Peyer's patch (tissue), 4 donors: ENCODE measurements at regions not wholly inside any gene's neighbourhood (a gene's known extent, or its start where the extent isn't known, plus 50 kb on each side); places are given as distances from the start of the nearest gene placed in this dataset.
"Not testable (repeated sequence)": the region's sequence is repeated elsewhere in the genome, so short reads cannot be mapped to it uniquely, and the experiment has no call there.

ENCODE experiments used
- DNase-seq, 3 donors: peaks; one replicate each; pipeline ENCODE4 v3.0.0-alpha.2; 2017 to 2019
- H3K27ac ChIP-seq, 4 donors: fragments of 200-600 bp; sonication (generic); one replicate each; pipeline ENCODE4 v1.5.1; 2016 to 2019
- H3K27me3 ChIP-seq, 2 donors: fragments of 200-600 bp; sonication (generic); one replicate each; pipeline ENCODE4 v1.5.1; 2019
- H3K36me3 ChIP-seq, 3 donors: fragments of 200-600 bp; sonication (generic); one replicate each; pipeline ENCODE4 v1.5.1; 2016 to 2019
- H3K4me1 ChIP-seq, 4 donors: fragments of 200-600 bp; sonication (generic); one replicate each; pipeline ENCODE4 v1.5.1; 2016 to 2019
- H3K4me3 ChIP-seq, 4 donors: fragments of 200-600 bp; sonication (generic); 1 replicate in 3 of 4; 2 replicates in 1 of 4; pipeline ENCODE4 v1.5.1; 2016 to 2019; ENCODE audit warnings: mild to moderate bottlenecking in 1 of 4
- H3K9me3 ChIP-seq, 4 donors: fragments of 200-600 bp; sonication (generic); one replicate each; pipeline ENCODE4 v1.5.1; 2016 to 2019; ENCODE audit warnings: mild to moderate bottlenecking in 1 of 4
- POLR2A ChIP-seq, 2 donors: fragments of 450-650 bp; IDR thresholded peaks; one replicate each; pipeline ENCODE4 v1.5.1; 2017; ENCODE audit warnings: antibody characterized with exemption in 2 of 2, mild to moderate bottlenecking in 2 of 2, moderate library complexity in 2 of 2
- TF ChIP-seq, protein P1 (sequence below), 6 experiments: fragments of 450-650 bp in 4 of 6; fragments of 200-600 bp in 2 of 6; sonication (generic) in 1 of 6; IDR thresholded peaks; one replicate each; pipeline ENCODE4 v1.5.1; 2017 to 2019; ENCODE audit warnings: antibody characterized with exemption in 6 of 6, mild to moderate bottlenecking in 3 of 6, moderate library complexity in 1 of 6

DNA sequence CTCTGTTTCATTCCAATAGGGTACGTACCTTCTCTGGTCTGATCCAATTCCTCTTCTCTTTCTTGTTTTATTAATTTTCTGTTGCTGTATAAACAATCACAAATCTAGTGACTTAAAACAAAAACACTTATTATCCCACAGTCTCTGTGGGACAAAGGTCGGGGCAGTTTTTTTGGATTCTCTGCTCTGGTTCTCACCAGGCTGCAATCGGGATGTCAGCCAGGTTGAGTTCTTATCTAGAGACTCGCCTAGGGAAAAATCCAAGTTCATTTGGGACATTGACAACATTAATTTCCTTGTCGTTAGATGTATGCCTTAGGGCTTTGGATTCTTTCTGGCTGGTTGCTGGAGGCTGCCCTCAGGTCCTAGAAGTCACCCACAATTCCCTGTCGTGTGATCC, 430.5 kb upstream of the RORB start:
- no peak for DNase-seq
- no peaks in the 10 kb centered on the region for H3K36me3 ChIP-seq
- no peak overlapping the region for H3K4me3 ChIP-seq
- H3K9me3 ChIP-seq = no peaks in the 10 kb centered on the region
- H3K4me1 ChIP-seq = no peaks in the 10 kb centered on the region
- H3K27me3 ChIP-seq = no peaks in the 10 kb centered on the region
- H3K27ac ChIP-seq = no peak overlapping the region
- no peak for TF ChIP-seq POLR2A (IDR thresholded peaks at IDR 0.05)
- TF ChIP-seq, protein P1, sequence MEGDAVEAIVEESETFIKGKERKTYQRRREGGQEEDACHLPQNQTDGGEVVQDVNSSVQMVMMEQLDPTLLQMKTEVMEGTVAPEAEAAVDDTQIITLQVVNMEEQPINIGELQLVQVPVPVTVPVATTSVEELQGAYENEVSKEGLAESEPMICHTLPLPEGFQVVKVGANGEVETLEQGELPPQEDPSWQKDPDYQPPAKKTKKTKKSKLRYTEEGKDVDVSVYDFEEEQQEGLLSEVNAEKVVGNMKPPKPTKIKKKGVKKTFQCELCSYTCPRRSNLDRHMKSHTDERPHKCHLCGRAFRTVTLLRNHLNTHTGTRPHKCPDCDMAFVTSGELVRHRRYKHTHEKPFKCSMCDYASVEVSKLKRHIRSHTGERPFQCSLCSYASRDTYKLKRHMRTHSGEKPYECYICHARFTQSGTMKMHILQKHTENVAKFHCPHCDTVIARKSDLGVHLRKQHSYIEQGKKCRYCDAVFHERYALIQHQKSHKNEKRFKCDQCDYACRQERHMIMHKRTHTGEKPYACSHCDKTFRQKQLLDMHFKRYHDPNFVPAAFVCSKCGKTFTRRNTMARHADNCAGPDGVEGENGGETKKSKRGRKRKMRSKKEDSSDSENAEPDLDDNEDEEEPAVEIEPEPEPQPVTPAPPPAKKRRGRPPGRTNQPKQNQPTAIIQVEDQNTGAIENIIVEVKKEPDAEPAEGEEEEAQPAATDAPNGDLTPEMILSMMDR (IDR thresholded peaks at IDR 0.05) = no peak

DNA sequence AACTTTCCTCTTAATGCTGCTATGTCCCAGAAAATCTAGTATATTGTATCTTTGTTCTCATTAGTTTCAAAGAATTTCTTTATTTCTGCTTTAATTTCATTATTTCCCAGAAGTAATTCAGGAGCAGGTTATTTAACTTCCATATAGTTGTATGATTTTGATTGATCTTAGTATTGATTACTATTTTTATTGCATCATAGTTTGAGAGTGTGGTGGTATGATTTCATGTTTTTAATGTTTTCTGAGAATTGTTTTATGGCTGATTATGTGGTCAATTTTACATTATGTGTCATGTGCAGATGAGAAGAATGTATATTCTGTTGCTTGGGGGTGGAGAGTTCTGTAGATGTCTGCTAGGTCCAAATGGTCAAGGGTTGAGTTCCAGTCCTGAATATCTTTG, 425.6 kb upstream of the RORB start:
- Histone ChIP-seq H3K9me3 (no peaks in the 10 kb centered on the region), H3K36me3 (no peaks in the 10 kb centered on the region), H3K4me3 (no peak overlapping the region), H3K27me3 (no peaks in the 10 kb centered on the region), H3K27ac (no peak overlapping the region), H3K4me1 (no peaks in the 10 kb centered on the region)
- TF ChIP-seq, protein P1 (IDR thresholded peaks at IDR 0.05) = no peak
- TF ChIP-seq POLR2A (IDR thresholded peaks at IDR 0.05) = no peak
- DNase-seq = no peak

DNA sequence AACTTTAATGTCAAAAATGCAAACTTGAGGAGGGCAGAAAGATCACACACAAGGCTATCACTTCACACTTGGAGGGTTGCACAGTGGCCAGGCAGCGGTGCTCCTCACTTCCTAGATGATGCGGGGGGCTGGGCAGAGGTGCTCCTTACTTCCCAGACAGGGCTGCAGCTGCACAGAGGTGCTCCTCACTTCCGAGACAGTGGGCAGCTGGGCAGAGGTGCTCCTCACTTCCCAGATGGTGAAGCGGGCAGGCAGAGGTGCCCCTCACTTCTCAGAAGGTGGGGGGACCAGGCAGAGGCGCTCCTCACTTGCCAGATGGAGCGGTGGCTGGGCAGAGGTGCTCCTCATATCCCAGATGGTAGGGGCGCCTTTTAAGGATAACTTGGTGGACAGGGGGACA, 423.2 kb upstream of the RORB start:
- Histone ChIP-seq H3K27ac (no peak overlapping the region), H3K9me3 (no peaks in the 10 kb centered on the region), H3K36me3 (no peaks in the 10 kb centered on the region), H3K4me1 (no peaks in the 10 kb centered on the region), H3K4me3 (no peak overlapping the region), H3K27me3 (no peaks in the 10 kb centered on the region)
- DNase-seq = no peak
- TF ChIP-seq, protein P1 (IDR thresholded peaks at IDR 0.05) = no peak
- no peak for TF ChIP-seq POLR2A (IDR thresholded peaks at IDR 0.05)

DNA sequence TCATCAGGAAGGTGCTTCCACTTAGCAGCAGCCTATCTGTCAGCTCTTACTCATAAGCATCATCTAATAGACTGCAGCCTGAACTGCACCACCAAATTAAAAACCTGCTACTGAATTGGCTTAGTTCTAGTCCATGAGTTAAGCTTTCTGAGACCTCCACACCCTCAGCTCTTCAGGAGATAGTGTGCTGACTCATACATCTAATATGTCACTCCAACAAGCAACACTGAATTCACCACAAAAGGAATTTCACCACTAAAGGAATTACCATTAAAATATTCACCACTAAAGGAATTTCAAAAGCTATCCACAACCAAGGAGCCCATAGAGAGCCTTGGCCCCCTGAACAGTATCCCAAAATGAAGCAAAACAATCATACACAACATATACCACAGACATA, 418.5 kb upstream of the RORB start:
- Histone ChIP-seq H3K4me3 (no peak overlapping the region), H3K36me3 (no peaks in the 10 kb centered on the region), H3K4me1 (no peaks in the 10 kb centered on the region), H3K27ac (no peak overlapping the region), H3K27me3 (no peaks in the 10 kb centered on the region), H3K9me3 (no peaks in the 10 kb centered on the region)
- TF ChIP-seq, protein P1 (IDR thresholded peaks at IDR 0.05) = no peak
- no peak for TF ChIP-seq POLR2A (IDR thresholded peaks at IDR 0.05)
- DNase-seq = no peak

DNA sequence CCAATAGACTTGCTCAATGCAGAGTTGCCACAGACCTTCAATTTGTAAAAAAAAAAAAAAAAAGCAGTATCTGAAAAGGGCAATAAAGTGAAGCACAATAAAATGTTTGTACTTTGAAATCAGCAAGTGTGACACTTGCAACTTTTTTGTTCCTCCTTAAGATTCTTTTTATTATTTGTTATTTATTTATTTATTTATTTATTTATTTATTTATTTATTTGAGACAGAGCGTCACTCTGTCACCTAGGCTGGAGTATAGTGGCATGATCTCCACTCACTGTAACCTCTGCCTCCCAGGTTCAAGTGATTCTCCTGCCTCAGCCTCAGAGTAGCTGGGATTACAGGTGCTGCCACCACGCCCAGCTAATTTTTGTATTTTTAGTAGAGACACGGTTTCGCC, 416.5 kb upstream of the RORB start:
- H3K27me3 ChIP-seq, H3K9me3 ChIP-seq, DNase-seq, H3K4me1 ChIP-seq, H3K36me3 ChIP-seq, H3K27ac ChIP-seq, H3K4me3 ChIP-seq: not testable (repeated sequence)

DNA sequence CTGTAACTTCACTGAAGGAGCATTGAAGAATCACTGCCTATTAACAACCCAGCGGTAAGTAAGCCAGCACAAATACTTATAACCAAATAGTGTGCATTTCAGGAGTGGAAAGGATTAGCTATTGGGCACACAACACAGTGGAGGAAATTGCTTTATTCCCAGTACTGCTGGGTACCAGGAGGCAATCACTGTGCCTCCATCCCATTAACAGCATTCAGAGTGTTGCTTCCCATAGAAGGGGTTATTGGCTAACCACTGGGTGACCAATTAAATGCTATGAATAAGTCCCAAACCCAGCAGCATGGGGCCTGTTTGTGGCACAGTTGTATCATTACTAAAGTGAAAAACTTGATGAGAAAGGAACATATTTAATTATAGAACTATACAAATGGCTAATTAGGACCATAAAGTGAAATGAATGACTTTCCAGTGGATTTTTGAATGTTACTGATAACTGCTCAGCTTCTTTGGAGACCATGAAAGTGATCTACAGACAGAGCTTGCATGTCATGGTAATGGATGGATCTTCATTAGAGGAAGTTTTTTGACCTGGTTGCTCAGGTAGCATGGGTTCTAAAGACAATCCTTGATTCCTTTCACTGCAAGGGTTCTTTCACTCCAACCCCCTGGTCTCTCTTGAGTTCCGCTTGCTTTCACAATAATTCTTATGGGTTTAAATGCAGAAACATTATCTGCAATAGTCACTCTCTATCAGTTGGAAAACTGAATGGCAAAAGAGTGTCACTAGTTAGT, 413.3 kb upstream of the RORB start:
- H3K27ac ChIP-seq = no peak overlapping the region

DNA sequence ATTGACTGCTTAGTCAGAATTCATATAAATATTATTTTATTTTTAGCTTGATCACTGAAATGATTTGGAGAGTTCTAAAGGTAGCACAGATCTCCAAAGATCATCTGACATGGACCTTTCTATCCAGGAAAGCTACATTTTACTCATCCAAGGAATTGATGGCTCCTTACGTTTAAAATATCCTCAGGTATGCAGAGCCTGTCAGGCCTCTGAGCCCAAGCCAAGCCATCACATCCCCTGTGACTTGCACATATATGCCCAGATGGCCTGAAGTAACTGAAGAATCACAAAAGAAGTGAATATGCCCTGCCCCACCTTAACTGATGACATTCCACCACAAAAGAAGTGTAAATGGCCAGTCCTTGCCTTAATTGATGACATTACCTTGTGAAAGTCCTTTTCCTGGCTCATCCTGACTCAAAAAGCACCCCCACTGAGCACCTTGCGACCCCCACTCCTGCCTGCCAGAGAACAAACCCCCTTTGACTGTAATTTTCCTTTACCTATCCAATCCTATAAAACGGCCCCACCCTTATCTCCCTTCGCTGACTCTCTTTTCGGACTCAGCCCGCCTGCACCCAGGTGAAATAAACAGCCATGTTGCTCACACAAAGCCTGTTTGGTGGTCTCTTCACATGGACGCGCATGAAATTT, 411.6 kb upstream of the RORB start:
- H3K27me3 ChIP-seq, H3K4me1 ChIP-seq, H3K9me3 ChIP-seq, H3K36me3 ChIP-seq, H3K27ac ChIP-seq, DNase-seq, H3K4me3 ChIP-seq: not testable (repeated sequence)

More for the DNA sequence above, 413.3 kb upstream of the RORB start:
- no peaks in the 10 kb centered on the region for H3K36me3 ChIP-seq
- no peaks in the 10 kb centered on the region for H3K27me3 ChIP-seq
- TF ChIP-seq, protein P1 (IDR thresholded peaks at IDR 0.05) = no peak
- TF ChIP-seq POLR2A (IDR thresholded peaks at IDR 0.05) = no peak
- no peak overlapping the region for H3K4me3 ChIP-seq
- no peaks in the 10 kb centered on the region for H3K4me1 ChIP-seq
- H3K9me3 ChIP-seq = no peaks in the 10 kb centered on the region
- DNase-seq = no peak

DNA sequence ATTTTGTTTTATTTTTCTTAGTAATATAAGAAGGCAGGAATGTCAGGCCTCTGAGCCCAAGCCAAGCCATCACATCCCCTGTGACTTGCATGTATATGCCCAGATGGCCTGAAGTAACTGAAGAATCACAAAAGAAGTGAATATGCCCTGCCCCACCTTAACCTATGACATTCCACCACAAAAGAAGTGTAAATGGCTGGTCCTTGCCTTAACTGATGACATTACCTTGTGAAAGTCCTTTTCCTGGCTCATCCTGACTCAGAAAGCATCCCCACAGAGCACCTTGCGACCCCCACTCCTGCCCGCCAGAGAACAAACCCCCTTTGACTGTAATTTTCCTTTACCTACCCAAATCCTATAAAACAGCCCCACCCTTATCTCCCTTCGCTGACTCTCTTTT, 406.2 kb upstream of the RORB start:
- not testable (repeated sequence) for H3K27me3 ChIP-seq, H3K36me3 ChIP-seq, DNase-seq, H3K4me1 ChIP-seq, H3K9me3 ChIP-seq, H3K27ac ChIP-seq, H3K4me3 ChIP-seq
